PC-3 (cell line): ENCODE measurements at regions not wholly inside any gene's neighbourhood (a gene's known extent, or its start where the extent isn't known, plus 50 kb on each side); places are given as distances from the start of the nearest gene placed in this dataset.

Experiments used
- ATAC-seq: fragments of 200-7000 bp; cut with Tn5 transposase; 2 replicates; pipeline ENCODE4 v1.9.1; 2020; ENCODE audit warnings: mild to moderate bottlenecking, moderate library complexity
- BruUV-seq: library from RNA; stranded (reverse); fragments of 400-500 nt; replicated peaks from 2 replicates; lab custom pipeline; 2021; lab: Mats Ljungman, UMichigan
- CTCF ChIA-PET: fragments of 300-600 bp; sonication (Branson Sonifier 250); formaldehyde crosslinking; loops from one replicate; lab custom pipeline; 2022; ENCODE audit warnings: antibody characterized with exemption; lab: Charles Lee
- POLR2A ChIA-PET: fragments of 300-600 bp; sonication (Branson Sonifier 250); formaldehyde crosslinking; loops from one replicate; lab custom pipeline; 2022; ENCODE audit warnings: antibody characterized with exemption; ENCODE audit not compliant: unreplicated experiment; lab: Charles Lee
- DNase-seq: peaks from one replicate; pipeline ENCODE4 v3.0.0-alpha.2; 2015
- H2AFZ ChIP-seq: fragments of 300-600 bp; sonication (generic); 2 replicates; pipeline ENCODE4 v1.6.0; 2016; ENCODE audit warnings: antibody characterized with exemption, low read length
- H3F3A ChIP-seq: fragments of 300-600 bp; sonication (generic); one replicate; pipeline ENCODE4 v1.6.0; 2017; ENCODE audit warnings: antibody characterized with exemption, low read length, control low read depth, mild to moderate bottlenecking; ENCODE audit not compliant: unreplicated experiment
- H3K27ac ChIP-seq: fragments of 300-600 bp; sonication (generic); 2 replicates; pipeline ENCODE4 v1.5.1; 2016; ENCODE audit warnings: mild to moderate bottlenecking, low read length
- H3K27me3 ChIP-seq: fragments of 300-600 bp; sonication (generic); 2 replicates; pipeline ENCODE4 v1.6.1; 2016; ENCODE audit warnings: low read length, mixed read lengths
- H3K36me3 ChIP-seq: fragments of 300-600 bp; sonication (generic); 2 replicates; pipeline ENCODE4 v1.6.1; 2016; ENCODE audit warnings: low read depth, mixed run types, low read length, mixed read lengths
- H3K4me1 ChIP-seq: fragments of 300-600 bp; sonication (generic); 2 replicates; pipeline ENCODE4 v1.5.1; 2016; ENCODE audit warnings: low read length; ENCODE audit not compliant: insufficient read depth
- H3K4me2 ChIP-seq: fragments of 300-600 bp; sonication (generic); 2 replicates; pipeline ENCODE4 v1.6.0; 2016; ENCODE audit warnings: low read length
- H3K4me3 ChIP-seq: fragments of 300-600 bp; sonication (generic); 2 replicates; pipeline ENCODE4 v1.5.1; 2016; ENCODE audit warnings: mild to moderate bottlenecking, low read length, mixed read lengths
- H3K79me2 ChIP-seq: fragments of 300-600 bp; sonication (generic); 2 replicates; pipeline ENCODE4 v1.6.1; 2017; ENCODE audit warnings: low read length, mixed read lengths
- H3K9ac ChIP-seq: fragments of 300-600 bp; sonication (generic); 2 replicates; pipeline ENCODE4 v1.6.0; 2016; ENCODE audit warnings: mild to moderate bottlenecking, low read length
- H3K9me2 ChIP-seq: fragments of 300-600 bp; sonication (generic); replicated peaks from 2 replicates; pipeline ENCODE4 v1.6.1; 2016; ENCODE audit warnings: mixed run types, low read length, mixed read lengths
- H3K9me3 ChIP-seq: fragments of 300-600 bp; sonication (generic); 2 replicates; pipeline ENCODE4 v1.6.1; 2016; ENCODE audit warnings: low read length, mixed read lengths
- H4K20me1 ChIP-seq: fragments of 300-600 bp; sonication (generic); 2 replicates; pipeline ENCODE4 v1.6.1; 2016; ENCODE audit warnings: low read length, mixed read lengths
- CTCF ChIP-seq: fragments of 300-600 bp; sonication (generic); conservative IDR thresholded peaks from 2 replicates; pipeline ENCODE4 v1.5.1; 2017; ENCODE audit warnings: antibody characterized with exemption, low read depth, mild to moderate bottlenecking, low read length
- EZH2 ChIP-seq: fragments of 300-600 bp; sonication (generic); IDR thresholded peaks from one replicate; pipeline ENCODE4 v1.6.1; 2017; ENCODE audit warnings: antibody characterized with exemption, mild to moderate bottlenecking, low read length; ENCODE audit not compliant: unreplicated experiment
- EZH2phosphoT487 ChIP-seq: fragments of 300-600 bp; sonication (generic); IDR thresholded peaks from 2 replicates; pipeline ENCODE4 v1.6.1; 2018; ENCODE audit warnings: mild to moderate bottlenecking, antibody characterized with exemption, low read length, borderline replicate concordance
- intact Hi-C: fragments of 100-400 bp; cut with micrococcal nuclease; formaldehyde crosslinking; loops from 2 replicates; pipeline ENCODE4 v1.9.0; 2023

- no peak overlapping the region for H3K4me2 ChIP-seq
- no peak for TF ChIP-seq EZH2
- peak; percentile 61; the same call in 1 of the 2 replicates for TF ChIP-seq CTCF
- TF ChIP-seq EZH2phosphoT487 = no peak
- H3K27me3 ChIP-seq = no peaks in the 10 kb centered on the region
- intact Hi-C loops = no loop called here
- H2AFZ ChIP-seq = no peak overlapping the region
- no peak overlapping the region for H3K4me3 ChIP-seq
- ChIA-PET CTCF (interaction anchor here (0.5 kb wide), 1 partner anchor 31 kb away, joined by 3 read pairs; no protein-coding TSS in a partner anchor), POLR2A (no interaction called here)
- H3K9me3 ChIP-seq = no peaks in the 10 kb centered on the region
- H4K20me1 ChIP-seq = no peaks in the 10 kb centered on the region
- H3K36me3 ChIP-seq = no peaks in the 10 kb centered on the region
- peaks cover 39% of the 10 kb centered on the region for H3K4me1 ChIP-seq
- H3K9me2 ChIP-seq = no peaks in the 10 kb centered on the region
- BruUV-seq = no TSS peak
- ATAC-seq (no peak), DNase-seq (peak; percentile 41)
- peaks cover 5% of the 10 kb centered on the region for H3F3A ChIP-seq
- H3K79me2 ChIP-seq = no peaks in the 10 kb centered on the region
- H3K27ac ChIP-seq = no peak overlapping the region
- H3K9ac ChIP-seq = no peak overlapping the region
Observed at GRCh38 chr1:29713857-29714256, 477.5 kb downstream of the PTPRU start.

- no peaks in the 10 kb centered on the region for H3K9me2 ChIP-seq
- H2AFZ ChIP-seq = no peak overlapping the region
- no TSS peak for BruUV-seq
- H3K36me3 ChIP-seq = no peaks in the 10 kb centered on the region
- H3K27me3 ChIP-seq = no peaks in the 10 kb centered on the region
- DNase-seq (no peak), ATAC-seq (no peak)
- no peak overlapping the region for H3K4me3 ChIP-seq
- H3K4me2 ChIP-seq = 0 out of 2 replicates have a peak overlapping the region, but pooled peaks have one; percentile 52
- H3F3A ChIP-seq = peaks cover 16% of the 10 kb centered on the region
- H3K9ac ChIP-seq = no peak overlapping the region
- H3K27ac ChIP-seq = peak overlapping the region; percentile 81
- ChIA-PET CTCF (no interaction called here), POLR2A (no interaction called here)
- H4K20me1 ChIP-seq = no peaks in the 10 kb centered on the region
- H3K9me3 ChIP-seq = no peaks in the 10 kb centered on the region
- TF ChIP-seq EZH2phosphoT487 (no peak), EZH2 (no peak), CTCF (no peak)
- H3K4me1 ChIP-seq = peaks cover 49% of the 10 kb centered on the region
- H3K79me2 ChIP-seq = no peaks in the 10 kb centered on the region
- intact Hi-C loops = no loop called here
Observed at GRCh38 chr1:29712801-29713200, 476.5 kb downstream of the PTPRU start.

GRCh38 chr1:29712284-29712651 lies 475.9 kb downstream of the PTPRU start:
- peak overlapping the region; percentile 8; the same call in 1 of the 2 replicates for H3K9ac ChIP-seq
- H2AFZ ChIP-seq = no peak overlapping the region
- ChIA-PET CTCF (no interaction called here), POLR2A (no interaction called here)
- H3K36me3 ChIP-seq = no peaks in the 10 kb centered on the region
- TF ChIP-seq EZH2phosphoT487 (no peak), EZH2 (no peak), CTCF (no peak)
- H3K4me3 ChIP-seq = no peak overlapping the region
- H4K20me1 ChIP-seq = no peaks in the 10 kb centered on the region
- H3K27ac ChIP-seq = peak overlapping the region; percentile 81
- peaks cover 16% of the 10 kb centered on the region for H3F3A ChIP-seq
- H3K9me2 ChIP-seq = no peaks in the 10 kb centered on the region
- no TSS peak for BruUV-seq
- DNase-seq (no peak), ATAC-seq (no peak)
- H3K79me2 ChIP-seq = no peaks in the 10 kb centered on the region
- peaks cover 52% of the 10 kb centered on the region for H3K4me1 ChIP-seq
- H3K27me3 ChIP-seq = no peaks in the 10 kb centered on the region
- intact Hi-C loops = no loop called here
- H3K4me2 ChIP-seq = peak overlapping the region; percentile 52
- no peaks in the 10 kb centered on the region for H3K9me3 ChIP-seq
